Transverse colon (tissue), 4 donors: ENCODE measurements at regions not wholly inside any gene's neighbourhood (a gene's known extent, or its start where the extent isn't known, plus 50 kb on each side); places are given as distances from the start of the nearest gene placed in this dataset.

Experiments
- DNase-seq: peaks from one replicate; pipeline ENCODE4 v3.0.0-alpha.2; 2019
- H3K27ac ChIP-seq, 4 donors: fragments of 200-600 bp; sonication (generic); 2 replicates each; pipeline ENCODE4 v1.5.1; 2016 to 2018; ENCODE audit warnings: inconsistent platforms in 4 of 4
- H3K27me3 ChIP-seq: fragments of 200-600 bp; sonication (generic); 2 replicates; pipeline ENCODE4 v1.5.1; 2017; ENCODE audit warnings: inconsistent platforms
- H3K36me3 ChIP-seq, 4 donors: fragments of 200-600 bp; sonication (generic); 2 replicates each; pipeline ENCODE4 v1.5.1; 2017 to 2019; ENCODE audit warnings: inconsistent platforms in 4 of 4
- H3K4me1 ChIP-seq, 4 donors: fragments of 200-600 bp; sonication (generic); 2 replicates each; pipeline ENCODE4 v1.5.1; 2017 to 2020; ENCODE audit warnings: inconsistent platforms in 4 of 4
- H3K4me3 ChIP-seq, 4 donors: fragments of 200-600 bp; sonication (generic); 1 replicate in 1 of 4; 2 replicates in 3 of 4; pipeline versions ENCODE4 v1.5.1 to v1.6.1; 2017 to 2019; ENCODE audit warnings: inconsistent platforms in 4 of 4
- H3K9me3 ChIP-seq, 2 donors: fragments of 200-600 bp; sonication (generic); 2 replicates each; pipeline ENCODE4 v1.5.1; 2017 to 2019; ENCODE audit warnings: inconsistent platforms in 2 of 2
- CTCF ChIP-seq, 5 experiments: fragments of 200-600 bp in 3 of 5; fragments of 450-650 bp in 2 of 5; sonication (generic) in 3 of 5; IDR thresholded peaks; 1 replicate in 2 of 5; 2 replicates in 3 of 5; pipeline ENCODE4 v1.5.1; 2016 to 2017; ENCODE audit warnings: antibody characterized with exemption in 5 of 5, inconsistent platforms in 3 of 5, mild to moderate bottlenecking in 2 of 5, moderate library complexity in 1 of 5
- EP300 ChIP-seq: sonication (generic); formaldehyde crosslinking; IDR thresholded peaks from one replicate; pipeline ENCODE4 v1.6.1; 2017; ENCODE audit warnings: antibody characterized with exemption, low read depth
- POLR2A ChIP-seq: fragments of 450-650 bp; IDR thresholded peaks from one replicate; pipeline ENCODE4 v1.6.1; 2016; ENCODE audit warnings: antibody characterized with exemption, mild to moderate bottlenecking, moderate library complexity
- POLR2AphosphoS5 ChIP-seq, 3 donors: sonication (generic); formaldehyde crosslinking; IDR thresholded peaks; one replicate each; pipeline ENCODE4 v1.6.1; 2016; ENCODE audit warnings: antibody characterized with exemption in 3 of 3
- WGBS, 2 donors: methylation state at CpG; one replicate each; pipeline ENCODE4 v1.1.5; 2018; ENCODE audit warnings: low coverage in 1 of 2; 5-methylcytosine and 5-hydroxymethylcytosine counted together
- in situ Hi-C, 4 donors: fragments of 200-750 bp; cut with MboI; loops; one replicate each; pipeline versions ENCODE4 v1.15.0 to v1.15.1; 2017; ENCODE audit warnings: low sequenced_read_pairs in 3 of 4, low pct_ligation_motif_present in 1 of 4, low pct_unique_long_range_greater_than_20kb in 1 of 4
- intact Hi-C: fragments of 100-400 bp; cut with DNase I; formaldehyde crosslinking; loops from one replicate; pipeline ENCODE4 v1.15.1; 2023; ENCODE audit warnings: low total_unique reads

GRCh38 chr21:16037421-16037955, 307.7 kb downstream of the USP25 start:
- in situ Hi-C loops: no loop called here

GRCh38 chr21:16040601-16041000, 310.8 kb downstream of the USP25 start:
- Histone ChIP-seq H3K27me3 (no peaks in the 10 kb centered on the region), H3K4me3 (no peak overlapping the region), H3K9me3 (no peaks in the 10 kb centered on the region), H3K36me3 (no peaks in the 10 kb centered on the region), H3K27ac (no peak overlapping the region), H3K4me1 (no peaks in the 10 kb centered on the region)
- no peak for DNase-seq
- in situ Hi-C loops: no loop called here
- no peak for TF ChIP-seq CTCF (IDR thresholded peaks at IDR 0.05)
- TF ChIP-seq POLR2A: no peak
- no peak for TF ChIP-seq EP300
- TF ChIP-seq POLR2AphosphoS5 (IDR thresholded peaks at IDR 0.05): no peak
- 81 to 96% methylated on average over 2 to 3 of the region's 3 CpGs for WGBS, 2 donors
- intact Hi-C loops: no loop called here

More at GRCh38 chr21:16037421-16037955, 307.7 kb downstream of the USP25 start:
- WGBS, 2 donors: 42 to 51% methylated on average over 4 to 5 of the region's 5 CpGs
- TF ChIP-seq POLR2A (no peak), EP300 (no peak), CTCF (IDR thresholded peaks at IDR 0.05) (no peak), POLR2AphosphoS5 (IDR thresholded peaks at IDR 0.05) (no peak)
- Histone ChIP-seq H3K4me3 (no peak overlapping the region), H3K9me3 (no peaks in the 10 kb centered on the region), H3K36me3 (no peaks in the 10 kb centered on the region), H3K4me1 (no peaks in the 10 kb centered on the region), H3K27me3 (no peaks in the 10 kb centered on the region), H3K27ac (no peak overlapping the region)
- intact Hi-C loops: no loop called here
- DNase-seq: no peak

- H3K4me3 ChIP-seq: no peak overlapping the region
- in situ Hi-C loops (no loop called here), intact Hi-C loops (no loop called here)
- TF ChIP-seq CTCF (IDR thresholded peaks at IDR 0.05) (no peak), POLR2A (no peak), EP300 (no peak), POLR2AphosphoS5 (IDR thresholded peaks at IDR 0.05) (no peak)
- no peaks in the 10 kb centered on the region for H3K9me3 ChIP-seq
- H3K36me3 ChIP-seq: no peaks in the 10 kb centered on the region
- H3K27me3 ChIP-seq: no peaks in the 10 kb centered on the region
- no peak overlapping the region for H3K27ac ChIP-seq
- no peaks in the 10 kb centered on the region for H3K4me1 ChIP-seq
- DNase-seq: no peak
Observed at GRCh38 chr21:16044676-16045075, 314.9 kb downstream of the USP25 start.

GRCh38 chr21:16046656-16047330, 317.0 kb downstream of the USP25 start:
- H3K4me1 ChIP-seq: no peaks in the 10 kb centered on the region
- in situ Hi-C loops: no loop called here

More at GRCh38 chr21:16046656-16047330, 317.0 kb downstream of the USP25 start:
- intact Hi-C loops: no loop called here
- 52 to 61% methylated on average over 4 to 5 of the region's 5 CpGs for WGBS, 2 donors
- TF ChIP-seq POLR2A (no peak), CTCF (IDR thresholded peaks at IDR 0.05) (no peak), EP300 (no peak), POLR2AphosphoS5 (IDR thresholded peaks at IDR 0.05) (no peak)
- no peak for DNase-seq
- H3K27me3 ChIP-seq: no peaks in the 10 kb centered on the region
- H3K27ac ChIP-seq: no peak overlapping the region
- no peak overlapping the region for H3K4me3 ChIP-seq
- H3K9me3 ChIP-seq: no peaks in the 10 kb centered on the region
- H3K36me3 ChIP-seq: no peaks in the 10 kb centered on the region
